ENCODE measurements at regions not wholly inside any gene's neighbourhood (a gene's known extent, or its start where the extent isn't known, plus 50 kb on each side); places are given as distances from the start of the nearest gene placed in this dataset.

GRCh38 chr2:163527381-163527780, 208.4 kb downstream of the FIGN start:
- TF ChIP-seq CTCF (IDR thresholded peaks at IDR 0.05) (no peak), POLR2A (IDR thresholded peaks at IDR 0.05) (no peak)
